Dedifferentiated amniotic fluid mesenchymal stem cell (primary cell): ENCODE measurements at regions not wholly inside any gene's neighbourhood (a gene's known extent, or its start where the extent isn't known, plus 50 kb on each side); places are given as distances from the start of the nearest gene placed in this dataset.

ENCODE experiments used
- DNase-seq: peaks from one replicate; pipeline ENCODE4 v3.0.0-alpha.2; 2016; ENCODE audit errors: extremely low spot score

DNA sequence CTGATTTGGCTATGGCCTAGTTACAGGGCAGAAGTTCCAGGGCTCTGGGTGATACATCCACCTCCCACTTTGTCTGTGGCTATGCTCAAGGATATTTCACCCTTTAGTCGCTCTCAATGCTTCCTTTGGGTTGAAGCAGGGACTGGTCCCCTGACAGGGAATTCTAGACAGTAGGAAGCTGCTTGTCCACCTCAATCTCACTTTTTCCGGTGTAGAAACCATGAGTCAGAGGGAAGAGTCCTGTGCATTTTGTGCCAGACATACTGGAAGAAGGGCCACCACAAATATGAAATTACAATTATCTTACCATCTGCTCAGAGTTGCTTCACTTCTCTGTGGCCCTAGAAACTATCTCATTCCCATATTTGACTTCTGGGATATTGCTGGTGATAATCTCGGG, 413.7 kb upstream of the FAT3 start:
- DNase-seq, result no peak

DNA sequence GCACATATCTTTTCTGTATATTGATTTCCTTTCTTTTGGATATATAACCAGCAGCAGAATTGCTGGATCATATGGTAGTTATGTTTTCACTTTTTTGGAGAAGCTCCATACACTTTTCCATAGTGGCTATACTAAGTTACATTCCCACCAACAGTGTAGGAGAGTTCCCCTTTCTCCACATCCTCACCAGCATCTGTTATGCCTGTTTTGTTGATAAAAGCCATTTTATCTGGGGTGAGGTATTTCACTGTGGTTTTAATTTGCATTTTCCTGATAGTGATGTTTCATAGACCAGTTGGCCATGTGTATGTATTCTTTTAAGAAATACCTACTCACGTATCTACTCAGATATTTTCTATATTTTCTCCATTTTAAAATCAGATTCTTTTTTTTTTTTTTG, 419.3 kb upstream of the FAT3 start:
- DNase-seq, result no peak

DNA sequence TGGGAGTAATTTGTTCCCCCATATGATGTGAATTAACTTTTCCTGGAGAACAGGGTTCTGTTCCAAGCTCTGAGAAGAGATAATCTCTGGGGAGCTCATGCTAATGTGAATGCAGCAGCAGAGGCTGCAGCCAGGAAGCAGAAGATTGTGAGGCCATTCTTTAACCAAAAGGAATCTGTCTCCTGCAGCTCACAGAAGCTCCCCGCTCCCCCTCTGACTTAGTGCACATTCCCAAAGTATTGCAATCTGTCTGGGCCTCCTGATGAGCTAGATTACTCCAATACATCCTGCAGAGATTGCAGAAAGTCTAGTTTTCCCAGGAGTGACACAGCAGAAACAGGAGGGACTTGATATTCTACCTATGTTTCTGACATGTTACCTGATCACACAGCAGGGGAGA, 420.6 kb upstream of the FAT3 start:
- no peak for DNase-seq

- no peak for DNase-seq
These were observed 422.1 kb upstream of the FAT3 start for GRCh38 chr11:91802475-91802874.

DNA sequence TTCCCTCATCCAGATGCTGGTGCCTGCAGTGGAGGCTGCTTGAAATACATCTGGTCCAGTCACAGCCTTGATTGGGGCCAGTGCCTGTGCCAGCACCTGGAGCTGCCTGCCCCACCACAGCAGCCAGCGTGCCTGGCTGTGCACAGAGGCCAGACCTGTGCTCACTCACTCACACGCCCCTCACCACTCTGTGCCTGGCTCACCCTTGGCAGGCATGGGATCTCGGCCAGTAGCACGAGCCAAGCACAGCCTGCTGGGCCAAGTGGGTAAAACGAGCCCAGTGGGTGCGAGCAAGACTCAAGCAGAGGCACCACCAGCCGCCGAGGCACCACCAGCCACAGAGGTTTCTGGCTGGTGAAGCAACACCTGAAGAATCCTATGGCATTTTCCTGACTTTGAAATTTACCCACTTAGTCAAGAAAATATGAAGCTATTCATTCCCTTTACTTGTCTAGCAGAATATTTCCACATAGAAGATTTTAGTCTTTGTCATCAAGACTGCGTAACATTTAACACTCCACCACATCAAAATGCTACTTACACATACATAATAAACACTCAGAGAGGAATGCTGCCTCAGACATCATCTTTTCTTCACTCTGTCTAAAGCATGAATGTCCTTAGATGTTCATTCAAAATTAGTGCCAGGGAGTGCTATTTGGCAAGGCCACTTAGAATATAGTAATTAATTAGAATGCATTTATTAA, 424.3 kb upstream of the FAT3 start:
- no peak for DNase-seq

DNA sequence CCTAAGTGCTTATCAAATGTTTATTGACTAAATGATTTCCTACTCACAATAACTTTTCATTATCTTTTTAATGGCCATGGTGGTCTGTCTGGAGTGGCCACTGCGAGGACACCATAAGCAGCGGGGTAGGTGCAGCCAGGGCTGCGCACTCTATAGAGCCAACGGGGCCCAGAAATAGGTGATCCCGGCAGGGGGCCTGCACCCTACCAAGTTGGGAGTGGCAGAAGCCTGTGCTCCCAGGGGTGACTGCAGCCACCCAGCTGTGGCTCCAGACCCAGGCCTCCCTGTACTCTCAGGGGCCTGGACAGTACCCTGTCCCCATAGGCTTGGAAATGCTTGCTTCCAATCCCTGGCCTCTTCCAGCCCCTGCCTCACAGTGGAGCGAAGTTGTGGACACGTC, 426.4 kb upstream of the FAT3 start:
- no peak for DNase-seq

- DNase-seq, result no peak
These were observed 427.6 kb upstream of the FAT3 start for GRCh38 chr11:91796999-91797398.

DNA sequence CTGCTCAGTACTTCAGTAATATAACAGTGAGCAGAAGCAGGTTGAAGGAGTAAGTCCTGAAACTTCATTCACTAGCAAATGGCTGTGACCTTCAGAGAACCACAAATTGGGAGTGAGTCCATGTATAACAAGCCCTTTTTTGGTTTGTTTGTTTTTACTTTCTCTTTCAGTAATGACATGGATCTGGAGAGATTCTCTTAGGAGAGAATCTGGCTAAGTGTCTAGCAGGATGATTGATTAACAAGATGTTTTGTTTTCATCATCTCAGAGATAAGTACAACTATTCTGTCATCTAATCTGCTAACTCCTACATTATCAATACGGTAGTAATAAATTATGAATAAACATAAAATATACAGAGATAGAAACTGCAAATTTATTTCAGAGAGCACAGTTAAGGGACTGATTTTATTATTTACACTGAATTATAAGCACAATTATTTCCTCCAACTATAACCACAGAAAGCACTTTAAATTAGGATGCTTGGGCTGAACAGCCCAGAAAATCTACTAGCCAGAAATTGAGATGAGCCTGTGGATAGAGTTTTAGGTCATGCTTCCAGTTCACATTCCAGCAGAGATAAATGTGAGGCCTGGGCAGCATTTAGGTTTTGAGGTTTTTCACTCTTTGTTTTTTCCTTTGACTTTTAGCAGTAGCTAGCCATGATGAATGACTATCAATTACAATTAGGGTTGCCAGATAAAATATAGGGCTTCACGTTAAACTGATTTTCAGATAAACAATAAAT, 429.3 kb upstream of the FAT3 start:
- DNase-seq, result no peak

- DNase-seq, result no peak
These were observed 430.5 kb upstream of the FAT3 start for GRCh38 chr11:91794146-91794545.

GRCh38 chr11:91792779-91793262, 431.8 kb upstream of the FAT3 start:
- DNase-seq, result no peak

DNA sequence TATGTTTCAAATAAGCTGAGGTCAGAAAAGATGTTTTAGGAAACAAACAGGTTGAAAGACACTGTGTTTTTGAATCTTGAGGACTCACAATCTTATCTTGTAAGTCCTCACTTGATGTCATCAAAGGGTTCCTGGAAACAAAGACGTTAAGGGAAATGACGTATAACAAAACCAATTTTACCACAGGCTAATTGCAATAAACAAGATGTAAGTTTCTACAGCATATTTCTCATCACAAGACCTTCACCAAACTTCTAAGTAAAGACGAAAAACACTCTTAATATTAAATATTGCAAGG, 433.5 kb upstream of the FAT3 start:
- DNase-seq, result no peak

DNA sequence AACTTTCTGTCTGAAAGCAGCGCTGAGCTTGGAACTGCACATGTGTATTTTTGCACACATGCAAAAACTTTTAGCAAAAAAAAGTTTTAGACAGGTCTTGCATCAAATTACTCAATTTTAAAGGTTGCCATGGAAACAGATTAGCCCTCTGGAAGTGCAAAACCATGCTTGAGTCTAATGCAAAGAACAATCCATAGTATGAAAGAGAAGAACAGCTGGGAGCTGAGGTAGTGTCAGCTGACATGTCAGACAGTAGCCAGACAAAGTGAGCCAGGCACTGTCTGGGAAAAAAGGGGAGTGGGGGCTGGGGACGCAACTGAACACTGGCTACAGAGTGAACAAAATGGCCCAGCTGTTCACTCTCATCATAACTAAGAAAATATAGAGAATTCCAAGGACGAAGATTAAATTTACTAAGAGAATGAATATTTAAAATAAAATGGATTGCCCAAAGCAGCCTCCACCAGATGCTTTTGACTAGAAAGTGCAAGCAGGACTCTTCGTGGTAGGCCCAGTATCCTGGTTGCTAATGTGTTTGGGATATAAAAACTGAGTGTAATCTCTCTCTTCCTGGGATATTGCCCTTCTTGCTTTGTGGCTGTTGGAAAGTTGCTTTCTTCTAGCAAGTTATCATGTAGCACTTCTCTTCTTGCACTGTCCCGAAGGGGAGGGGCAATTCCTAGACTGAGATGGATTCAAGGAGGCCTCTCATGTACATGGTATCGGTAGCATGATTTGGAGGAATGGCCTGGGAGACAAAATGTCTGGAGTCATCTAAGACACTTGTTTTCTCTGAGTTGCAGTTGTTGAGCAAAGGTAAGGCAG, 434.1 kb upstream of the FAT3 start:
- DNase-seq, result no peak

DNA sequence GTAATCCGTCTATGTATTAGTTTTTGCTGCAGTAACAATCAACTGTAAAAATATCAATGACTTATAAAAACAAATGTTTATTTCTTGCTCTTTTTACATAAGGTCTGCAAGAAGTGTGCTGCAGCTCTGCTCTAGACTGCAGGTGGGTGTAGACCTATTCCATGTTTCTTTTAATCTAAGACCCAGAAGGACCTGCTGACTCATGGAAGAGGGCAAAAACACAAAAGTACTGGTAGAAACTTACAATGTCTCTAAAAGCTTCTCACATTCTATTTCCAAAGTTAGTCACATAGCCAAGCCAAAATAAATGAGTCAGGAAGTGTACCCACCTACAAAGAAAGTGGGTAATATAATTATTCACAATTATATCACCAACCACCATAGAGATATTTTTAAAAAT, 435.9 kb upstream of the FAT3 start:
- DNase-seq, result no peak

DNA sequence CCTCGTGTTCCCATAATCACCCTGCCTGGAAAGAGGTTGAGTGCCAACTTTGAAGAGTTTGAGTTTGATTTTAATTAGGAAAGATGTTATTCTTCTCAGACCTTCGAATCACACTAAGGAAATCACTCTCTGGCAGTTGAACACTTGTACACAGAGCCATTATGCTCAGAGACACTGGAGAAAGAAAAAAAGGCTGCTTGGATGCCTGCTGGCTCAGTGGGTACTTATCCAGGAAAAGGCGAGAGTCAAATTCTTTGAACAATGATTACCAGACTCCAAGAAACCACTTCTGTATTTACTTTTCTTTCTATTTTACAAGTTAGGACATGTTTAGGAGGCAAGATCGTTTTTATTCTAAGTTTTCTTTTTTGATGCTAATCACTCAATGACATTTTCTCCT, 438.5 kb upstream of the FAT3 start:
- no peak for DNase-seq

- no peak for DNase-seq
These were observed 441.4 kb upstream of the FAT3 start for GRCh38 chr11:91783173-91783572.

GRCh38 chr11:91778758-91779157, 445.9 kb upstream of the FAT3 start:
- DNase-seq, result no peak

DNA sequence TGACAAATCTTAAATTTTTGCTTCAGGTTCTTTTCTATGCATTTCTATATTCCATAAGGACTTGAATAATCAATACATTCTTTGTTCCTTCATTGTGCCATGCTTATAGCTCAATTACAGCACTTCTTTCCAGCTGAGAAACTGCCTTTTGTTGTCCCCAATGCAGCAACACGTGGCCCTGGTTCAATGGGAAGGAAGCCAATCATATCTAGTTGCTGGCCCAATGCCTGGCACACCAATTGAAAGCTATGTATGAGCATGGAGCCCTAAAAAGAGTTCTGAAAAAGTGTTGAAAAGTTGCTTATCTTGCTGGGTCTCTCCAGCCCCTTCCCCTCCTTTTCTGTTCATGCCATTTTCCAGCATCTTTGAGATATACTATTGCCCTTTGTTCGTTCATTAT, 448.0 kb upstream of the FAT3 start:
- no peak for DNase-seq

DNA sequence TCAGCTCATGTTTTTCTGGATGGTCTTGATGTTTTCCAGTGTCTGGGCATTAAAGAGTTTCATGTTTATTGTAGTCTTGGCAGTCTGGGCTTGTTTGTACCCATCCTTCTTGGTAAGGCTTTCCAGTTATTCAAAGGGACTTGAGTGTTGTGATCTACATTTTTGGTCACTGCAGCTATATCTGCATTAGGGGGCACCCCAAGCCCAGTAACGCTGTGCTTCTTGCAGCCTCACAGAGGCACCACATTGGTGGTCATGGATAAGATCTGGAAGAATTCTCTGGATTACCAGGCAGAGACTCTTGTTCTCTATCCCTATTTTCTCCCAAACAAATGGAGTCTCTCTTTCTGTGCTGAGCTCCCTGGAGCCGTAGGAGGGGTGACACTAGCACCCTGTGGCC, 451.5 kb upstream of the FAT3 start:
- DNase-seq, result no peak

GRCh38 chr11:91771961-91772360, 452.7 kb upstream of the FAT3 start:
- DNase-seq, result no peak

- no peak for DNase-seq
These were observed 455.8 kb upstream of the FAT3 start for GRCh38 chr11:91768783-91769182.

DNA sequence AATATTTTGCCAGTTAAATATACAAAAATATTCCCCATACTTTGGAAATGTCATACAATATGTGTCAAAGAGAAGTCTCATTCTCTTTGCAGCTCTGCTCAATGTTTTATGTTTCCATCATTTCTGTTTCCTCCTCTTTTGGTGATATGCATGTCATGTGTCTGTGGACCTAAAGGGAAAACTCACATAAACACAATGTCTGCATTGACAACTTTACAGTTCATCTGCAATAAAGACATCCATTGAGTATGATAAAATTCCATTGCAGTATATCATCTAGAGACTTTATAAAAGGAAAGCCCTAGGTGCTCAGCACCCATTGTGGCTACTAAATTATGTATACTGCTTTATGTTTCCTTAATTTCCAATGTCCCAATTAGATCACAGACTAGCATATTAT, 461.3 kb upstream of the FAT3 start:
- no peak for DNase-seq

GRCh38 chr11:91761406-91762025, 463.1 kb upstream of the FAT3 start:
- DNase-seq, result no peak
